HG03571 (cell line): ENCODE measurements at regions not wholly inside any gene's neighbourhood (a gene's known extent, or its start where the extent isn't known, plus 50 kb on each side); places are given as distances from the start of the nearest gene placed in this dataset.
"Not testable (repeated sequence)": the region's sequence is repeated elsewhere in the genome, so short reads cannot be mapped to it uniquely, and the experiment has no call there.

Experiments
- ATAC-seq: cut with Tn5 transposase; IDR thresholded peaks from one replicate; pipeline ENCODE4 v1.9.1; 2021; ENCODE audit not compliant: unreplicated experiment

- ATAC-seq, result no peak
Measured at GRCh38 chr14:97129639-97130038, 332.5 kb downstream of the VRK1 start.

- ATAC-seq, result not testable (repeated sequence)
Measured at GRCh38 chr14:97135847-97136246, 338.7 kb downstream of the VRK1 start.

- no peak for ATAC-seq
Measured at GRCh38 chr14:97137705-97138104, 340.5 kb downstream of the VRK1 start.

- ATAC-seq, result no peak
Measured at GRCh38 chr14:97138801-97139200, 341.6 kb downstream of the VRK1 start.

GRCh38 chr14:97143011-97143410 is 345.8 kb downstream of the VRK1 start:
- ATAC-seq, result no peak

GRCh38 chr14:97143456-97143855 is 346.3 kb downstream of the VRK1 start:
- ATAC-seq, result no peak

DNA sequence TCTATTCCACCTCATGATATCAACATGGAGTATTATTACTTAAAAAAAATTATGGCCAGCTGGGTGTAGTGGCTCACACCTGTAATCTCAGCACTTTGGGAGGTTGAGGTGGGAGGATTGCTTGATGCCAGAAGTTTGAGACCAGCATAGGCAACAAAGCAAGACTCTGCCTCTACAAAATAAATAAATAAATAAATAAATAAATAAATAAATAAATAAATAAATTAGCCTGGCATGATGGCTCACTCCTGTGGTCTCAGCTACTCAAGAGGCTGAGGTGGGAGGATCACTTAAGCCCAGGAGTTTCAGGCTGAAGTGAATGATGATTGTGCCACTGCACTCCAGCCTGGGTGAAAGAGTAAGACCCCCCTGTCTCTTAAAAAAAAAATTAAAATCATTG is 350.8 kb downstream of the VRK1 start:
- ATAC-seq, result not testable (repeated sequence)

- ATAC-seq, result no peak
Measured at GRCh38 chr14:97149775-97150174, 352.6 kb downstream of the VRK1 start.

- no peak for ATAC-seq
Measured at GRCh38 chr14:97153527-97153926, 356.3 kb downstream of the VRK1 start.

DNA sequence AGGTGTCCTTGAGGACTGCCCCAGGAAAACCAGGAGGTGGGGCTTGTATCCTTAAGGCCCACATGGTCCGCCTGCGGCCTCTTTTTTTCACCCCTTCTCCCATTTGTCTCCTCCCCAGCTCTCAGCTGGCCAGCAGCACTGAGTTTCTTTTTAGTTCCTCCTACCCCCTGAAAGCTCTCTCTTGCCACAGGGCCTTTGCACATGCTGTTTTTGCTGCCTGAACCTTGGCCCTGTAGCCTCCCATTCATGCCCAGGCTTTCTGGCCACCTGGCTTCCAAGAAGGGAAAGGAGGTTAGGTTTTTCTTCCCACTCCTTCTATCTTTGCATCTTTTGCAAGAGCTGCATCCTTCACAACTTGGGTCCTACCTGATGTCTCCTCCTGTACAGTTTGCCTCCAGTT is 358.1 kb downstream of the VRK1 start:
- ATAC-seq, result no peak

DNA sequence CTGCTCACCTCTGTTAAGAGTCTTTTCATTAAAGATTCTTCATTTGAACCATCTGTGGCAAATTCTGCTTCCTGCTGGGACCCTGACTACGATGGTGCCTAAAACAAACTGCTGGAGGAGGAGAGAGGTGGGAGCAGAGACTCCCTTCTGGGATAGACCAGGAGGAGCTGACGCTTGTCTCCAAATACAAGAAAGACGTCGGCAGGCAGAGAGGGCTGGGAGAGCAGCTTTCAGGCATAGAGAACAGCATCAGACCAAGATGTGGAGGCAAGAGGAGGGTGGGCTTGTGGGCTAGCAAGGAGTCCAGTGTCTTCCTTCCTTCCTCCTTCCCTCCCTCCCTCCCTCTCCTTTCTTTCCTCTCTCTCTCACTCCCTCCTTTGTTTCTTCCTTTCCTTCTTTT is 358.6 kb downstream of the VRK1 start:
- ATAC-seq, result no peak

DNA sequence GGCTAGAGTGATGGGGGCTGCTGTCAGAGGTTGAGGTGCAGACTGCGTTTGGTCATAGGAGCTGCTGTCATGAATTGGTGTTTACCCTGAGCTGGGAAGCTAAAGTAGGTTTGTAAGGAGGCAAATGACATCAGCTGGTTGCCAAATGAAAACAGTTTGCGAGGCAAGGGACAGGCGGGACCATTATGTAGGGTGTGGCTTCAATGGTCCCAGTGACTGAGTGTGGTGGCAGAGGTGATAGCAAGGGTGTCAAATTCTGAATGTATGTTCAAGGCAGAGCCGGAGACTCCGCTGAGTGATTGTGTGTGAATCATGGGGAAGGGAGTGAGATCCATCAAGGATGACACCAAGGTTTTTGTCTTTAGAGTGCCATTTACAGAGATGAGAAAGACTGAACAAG is 359.5 kb downstream of the VRK1 start:
- no peak for ATAC-seq

DNA sequence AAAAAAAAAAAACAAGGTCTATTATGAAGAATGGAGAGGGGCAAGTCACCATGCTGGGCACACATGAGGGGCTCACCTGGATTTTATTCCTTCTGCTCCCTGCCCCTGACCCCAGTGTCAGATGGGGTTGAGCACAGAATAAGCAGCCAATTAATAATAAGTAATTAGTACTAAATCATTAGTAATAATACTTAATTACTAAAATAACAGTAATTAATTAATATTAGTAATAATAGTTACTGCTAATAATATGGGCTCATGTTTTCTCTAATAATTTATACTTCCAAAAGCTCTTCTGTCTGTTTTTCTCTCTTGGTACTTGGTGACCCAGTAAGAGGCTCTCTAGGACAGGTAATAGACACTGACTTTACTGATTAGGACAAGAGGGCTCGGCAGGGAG is 360.9 kb downstream of the VRK1 start:
- ATAC-seq, result no peak

DNA sequence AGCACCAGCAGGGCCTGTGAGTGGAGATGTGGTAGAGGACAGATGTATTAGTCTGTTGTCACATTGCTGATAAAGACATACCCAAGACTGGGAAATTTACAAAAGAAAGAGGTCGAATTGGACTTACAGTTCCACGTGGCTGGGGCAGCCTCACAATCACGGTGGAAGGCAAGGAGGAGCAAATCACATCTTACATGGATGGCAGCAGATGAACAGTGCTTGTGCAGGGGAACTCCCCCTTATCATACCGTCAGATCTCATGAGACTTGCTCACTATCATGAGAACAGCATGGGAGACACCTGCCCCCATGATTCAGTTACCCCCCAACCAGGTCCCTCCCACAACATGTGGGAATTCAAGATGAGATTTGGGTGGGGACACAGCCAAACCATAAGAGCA is 361.9 kb downstream of the VRK1 start:
- ATAC-seq, result no peak

DNA sequence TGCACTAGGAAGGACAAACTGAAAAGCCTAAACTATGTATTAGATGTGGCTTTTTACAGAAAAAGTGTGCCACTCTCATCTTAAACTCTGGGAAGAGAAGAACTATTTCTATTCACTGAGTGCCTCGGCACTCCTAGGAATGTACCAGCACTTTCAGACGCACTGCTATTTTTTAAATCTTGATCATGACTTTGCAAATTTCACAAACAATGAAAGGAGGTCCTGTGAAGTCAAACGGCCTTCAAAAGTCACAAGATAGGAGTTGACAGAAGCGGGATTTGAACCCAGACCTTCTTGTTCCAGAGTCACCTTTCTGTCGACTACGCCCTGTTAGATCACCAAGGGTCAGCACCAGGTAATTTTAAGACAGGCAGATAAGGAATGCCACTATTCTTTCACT is 365.4 kb downstream of the VRK1 start:
- no peak for ATAC-seq

DNA sequence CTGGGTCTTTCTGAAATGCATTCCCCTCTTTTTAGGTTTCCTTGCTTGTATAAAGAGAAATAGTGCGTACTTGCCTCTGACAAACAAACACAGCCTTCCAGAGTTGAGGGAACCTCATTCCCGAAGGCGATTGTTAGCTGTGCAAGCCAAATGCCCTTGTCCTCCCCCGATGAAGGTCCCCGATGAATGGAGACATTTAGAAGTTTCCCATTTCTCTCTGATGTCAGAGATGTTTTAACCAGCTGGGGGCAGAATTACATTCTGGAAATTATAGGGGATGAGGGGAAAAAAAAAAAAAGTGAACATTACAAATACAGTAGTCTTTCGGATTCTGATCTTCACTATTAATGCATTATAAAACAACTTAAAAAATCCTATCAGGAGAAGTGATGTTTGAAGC is 366.8 kb downstream of the VRK1 start:
- ATAC-seq, result no peak

GRCh38 chr14:97166497-97166896 is 369.3 kb downstream of the VRK1 start:
- ATAC-seq, result no peak

DNA sequence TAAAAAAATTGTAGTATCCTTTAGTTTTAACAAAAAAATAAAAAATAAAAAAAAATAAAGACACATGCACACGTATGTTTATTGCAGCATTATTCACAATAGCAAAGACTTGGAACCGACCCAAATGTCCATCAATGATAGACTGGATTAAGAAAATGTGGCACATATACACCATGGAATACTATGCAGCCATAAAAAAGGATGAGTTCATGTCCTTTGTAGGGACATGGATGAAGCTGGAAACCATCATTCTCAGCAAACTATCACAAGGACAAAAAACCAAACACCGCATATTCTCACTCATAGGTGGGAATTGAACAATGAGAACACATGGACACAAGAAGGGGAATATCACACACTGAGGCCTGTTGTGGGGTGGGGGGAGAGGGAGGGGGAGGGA is 370.4 kb downstream of the VRK1 start:
- ATAC-seq, result not testable (repeated sequence)

- no peak for ATAC-seq
Measured at GRCh38 chr14:97172644-97173043, 375.5 kb downstream of the VRK1 start.

DNA sequence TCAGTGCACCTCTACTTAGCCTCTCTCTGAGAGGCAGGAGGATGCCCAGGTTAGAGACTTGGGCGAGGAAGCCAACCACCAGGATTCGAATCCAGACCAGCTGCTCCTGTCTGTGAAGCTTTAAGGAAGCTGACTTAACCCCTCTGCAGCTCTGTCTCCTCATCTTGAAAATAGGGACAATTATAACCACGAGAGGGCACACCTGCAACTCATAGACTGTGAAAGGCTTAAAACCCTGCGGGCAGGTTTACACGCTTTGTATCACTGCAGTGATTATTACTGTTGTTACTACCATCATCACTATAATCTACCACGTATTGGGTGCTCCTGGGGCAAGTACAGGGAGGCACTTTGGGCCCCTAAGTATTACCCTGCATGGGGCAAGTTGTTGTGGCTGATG is 379.8 kb downstream of the VRK1 start:
- ATAC-seq, result no peak

DNA sequence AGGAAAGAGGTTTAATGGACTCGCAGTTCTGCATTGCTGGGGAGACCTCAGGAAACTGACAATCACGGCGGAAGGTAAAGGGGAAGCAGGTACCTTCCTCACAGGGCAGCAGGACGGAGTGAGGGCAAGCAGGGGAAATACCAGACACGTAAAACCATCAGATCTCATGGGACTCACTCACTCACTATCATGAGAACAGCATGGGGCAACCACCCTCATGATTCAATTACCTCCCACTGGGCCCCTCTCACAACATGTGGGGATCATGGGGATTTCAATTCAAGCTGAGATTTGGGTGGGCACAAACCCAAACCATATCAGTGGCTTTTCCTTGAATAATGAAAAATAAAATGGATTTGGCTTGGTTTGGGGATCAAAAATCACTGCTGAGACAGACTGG is 380.5 kb downstream of the VRK1 start:
- no peak for ATAC-seq

GRCh38 chr14:97178781-97179180 is 381.6 kb downstream of the VRK1 start:
- ATAC-seq, result no peak

DNA sequence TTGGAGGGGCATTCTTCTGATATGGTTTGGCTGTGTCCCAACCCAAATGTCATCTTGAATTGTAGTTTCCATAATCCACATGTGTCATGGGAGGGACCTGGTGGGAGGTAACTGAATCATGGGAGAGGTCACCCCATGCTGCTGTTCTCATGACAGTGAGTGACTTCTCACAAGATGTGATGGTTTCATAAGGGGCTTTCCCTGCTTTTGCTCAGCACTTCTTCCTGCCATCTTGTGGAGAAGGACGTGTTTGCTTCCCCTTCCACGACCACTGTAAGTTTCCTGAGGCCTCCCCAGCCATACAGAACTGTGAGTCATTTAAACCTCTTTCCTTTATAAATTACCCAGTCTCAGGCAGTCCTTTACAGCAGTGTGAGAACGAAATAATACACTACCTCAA is 382.4 kb downstream of the VRK1 start:
- ATAC-seq, result no peak
